ENCODE measurements at regions not wholly inside any gene's neighbourhood (a gene's known extent, or its start where the extent isn't known, plus 50 kb on each side); places are given as distances from the start of the nearest gene placed in this dataset.

- TF ChIP-seq EP300 (IDR thresholded peaks at IDR 0.05; ENCODE audit: borderline replicate concordance in 1 of 2, low read depth in 1 of 2, low read length in 1 of 2), result no peak
- no peak for TF ChIP-seq MEF2A (IDR thresholded peaks at IDR 0.05; ENCODE audit: borderline replicate concordance, low read depth)
- no peak for TF ChIP-seq YY1 (IDR thresholded peaks at IDR 0.05; ENCODE audit: low read depth)
- TF ChIP-seq ELF1 (IDR thresholded peaks at IDR 0.05), result no peak
- TF ChIP-seq MXI1 (IDR thresholded peaks at IDR 0.05; ENCODE audit: low read depth, low read length), result no peak
- no peak for TF ChIP-seq CTCF (IDR thresholded peaks at IDR 0.05)
- no peak for TF ChIP-seq POLR2AphosphoS5 (IDR thresholded peaks at IDR 0.05; ENCODE audit: low read depth, low read length)
- TF ChIP-seq USF2 (IDR thresholded peaks at IDR 0.05; ENCODE audit: borderline replicate concordance, low read depth, low read length), result no peak
- TF ChIP-seq FOXJ3 (CRISPR knock-in tag; IDR thresholded peaks at IDR 0.05), result no peak
- TF ChIP-seq SMC3 (IDR thresholded peaks at IDR 0.05; ENCODE audit: low read depth, low read length), result no peak
- no peak for TF ChIP-seq SIN3A (IDR thresholded peaks at IDR 0.05; ENCODE audit: borderline replicate concordance, low read depth, low read length)
- no peak for TF ChIP-seq GABPA (IDR thresholded peaks at IDR 0.05; ENCODE audit: low read depth)
- TF ChIP-seq REST (IDR thresholded peaks at IDR 0.05; ENCODE audit: low read depth, low read length), result no peak
Measured at GRCh38 chr20:10951904-10952303, 278.1 kb upstream of the JAG1 start.
